H9 (cell line): ENCODE measurements at regions not wholly inside any gene's neighbourhood (a gene's known extent, or its start where the extent isn't known, plus 50 kb on each side); places are given as distances from the start of the nearest gene placed in this dataset.

Experiments
- DNase-seq: peaks from one replicate; pipeline ENCODE4 v3.0.0-alpha.2; 2017
- H2AFZ ChIP-seq: one replicate; pipeline ENCODE4 v1.6.1; 2013; ENCODE audit warnings: mild to moderate bottlenecking, low read length, control low read depth, moderate library complexity
- H2AK5ac ChIP-seq: 2 replicates; pipeline ENCODE4 v1.6.1; 2013; ENCODE audit warnings: low read length, control low read depth, mixed read lengths; ENCODE audit not compliant: insufficient read length
- H2BK120ac ChIP-seq: one replicate; pipeline ENCODE4 v1.6.1; 2013; ENCODE audit warnings: low read depth, mild to moderate bottlenecking, low read length, control low read depth, inconsistent platforms; ENCODE audit not compliant: poor library complexity, severe bottlenecking
- H2BK12ac ChIP-seq: 2 replicates; pipeline ENCODE4 v1.6.1; 2013; ENCODE audit warnings: low read length, control low read depth, mixed read lengths, low read depth; ENCODE audit not compliant: insufficient read length
- H2BK15ac ChIP-seq: 2 replicates; pipeline ENCODE4 v1.6.1; 2013; ENCODE audit warnings: low read depth, low read length, control low read depth
- H2BK20ac ChIP-seq: one replicate; pipeline ENCODE4 v1.6.1; 2013; ENCODE audit warnings: low read depth, mild to moderate bottlenecking, low read length, control low read depth, inconsistent platforms; ENCODE audit not compliant: poor library complexity, severe bottlenecking
- H2BK5ac ChIP-seq: 2 replicates; pipeline ENCODE4 v1.6.1; 2013; ENCODE audit warnings: low read length, control low read depth, mixed read lengths; ENCODE audit not compliant: insufficient read length
- H3K14ac ChIP-seq: 2 replicates; pipeline ENCODE4 v1.6.1; 2013; ENCODE audit warnings: low read length, control low read depth; ENCODE audit not compliant: insufficient read depth
- H3K18ac ChIP-seq: 2 replicates; pipeline ENCODE4 v1.6.1; 2013; ENCODE audit warnings: low read depth, mild to moderate bottlenecking, mixed read lengths, low read length, control low read depth; ENCODE audit not compliant: insufficient read length
- H3K23ac ChIP-seq: 2 replicates; pipeline ENCODE4 v1.6.1; 2013; ENCODE audit warnings: low read length, control low read depth, mixed read lengths, low read depth; ENCODE audit not compliant: insufficient read length
- H3K23me2 ChIP-seq: 2 replicates; pipeline ENCODE4 v1.6.1; 2013; ENCODE audit warnings: low read depth, mild to moderate bottlenecking, mixed read lengths, low read length, control low read depth; ENCODE audit not compliant: insufficient read length, poor library complexity, severe bottlenecking
- H3K27ac ChIP-seq: 2 replicates; pipeline ENCODE4 v1.5.1; 2013; ENCODE audit warnings: low read length, control low read depth, mixed read lengths, low read depth; ENCODE audit not compliant: insufficient read length
- H3K27me3 ChIP-seq: 2 replicates; pipeline ENCODE4 v1.6.1; 2013; ENCODE audit warnings: low read length, control low read depth, inconsistent platforms; ENCODE audit not compliant: insufficient read depth
- H3K4ac ChIP-seq: 2 replicates; pipeline ENCODE4 v1.6.1; 2013; ENCODE audit warnings: low read depth, mild to moderate bottlenecking, control low read depth, inconsistent platforms, low read length, moderate library complexity
- H3K4me1 ChIP-seq: 2 replicates; pipeline ENCODE4 v1.6.1; 2013; ENCODE audit warnings: low read length, control low read depth, inconsistent platforms; ENCODE audit not compliant: insufficient read depth
- H3K4me2 ChIP-seq: 2 replicates; pipeline ENCODE4 v1.6.1; 2013; ENCODE audit warnings: low read length, control low read depth, mixed read lengths; ENCODE audit not compliant: insufficient read length, insufficient read depth
- H3K56ac ChIP-seq: 2 replicates; pipeline ENCODE4 v1.6.1; 2013; ENCODE audit warnings: low read depth, mild to moderate bottlenecking, mixed read lengths, low read length, control low read depth; ENCODE audit not compliant: insufficient read length
- H3K79me1 ChIP-seq: 2 replicates; pipeline ENCODE4 v1.6.1; 2013; ENCODE audit warnings: low read depth, mild to moderate bottlenecking, moderate library complexity, low read length, control low read depth, inconsistent platforms; ENCODE audit not compliant: insufficient read depth, poor library complexity, severe bottlenecking
- H3K79me2 ChIP-seq: 2 replicates; pipeline ENCODE4 v1.6.1; 2013; ENCODE audit warnings: low read length, control low read depth, inconsistent platforms; ENCODE audit not compliant: insufficient read depth
- H3K9ac ChIP-seq: 2 replicates; pipeline ENCODE4 v1.6.1; 2013; ENCODE audit warnings: low read length, control low read depth, mixed read lengths; ENCODE audit not compliant: insufficient read length; ENCODE audit errors: extremely low read depth
- H3K9me3 ChIP-seq: one replicate; pipeline ENCODE4 v1.6.1; 2013; ENCODE audit warnings: low read depth, low read length, inconsistent platforms; ENCODE audit not compliant: control insufficient read depth
- H3T11ph ChIP-seq: one replicate; pipeline ENCODE4 v1.6.1; 2013; ENCODE audit warnings: mild to moderate bottlenecking, low read length, control low read depth, inconsistent platforms
- H4K20me1 ChIP-seq: one replicate; pipeline ENCODE4 v1.6.1; 2013; ENCODE audit not compliant: control insufficient read depth, insufficient read length, insufficient read depth
- H4K5ac ChIP-seq: 2 replicates; pipeline ENCODE4 v1.6.1; 2013; ENCODE audit warnings: low read depth, mild to moderate bottlenecking, mixed read lengths, low read length, control low read depth; ENCODE audit not compliant: insufficient read length
- H4K8ac ChIP-seq: replicated peaks from 2 replicates; pipeline ENCODE4 v1.6.1; 2013; ENCODE audit warnings: low read length, control low read depth, mixed read lengths, low read depth; ENCODE audit not compliant: insufficient read length
- H4K91ac ChIP-seq: 2 replicates; pipeline ENCODE4 v1.6.1; 2013; ENCODE audit warnings: low read depth, mild to moderate bottlenecking, moderate library complexity, mixed read lengths, low read length, control low read depth; ENCODE audit not compliant: insufficient read length
- H3K27ac Mint-ChIP-seq, 3 experiments: 2 replicates in 2 of 3; 3 replicates in 1 of 3; pipeline ENCODE4 v1.8.0; 2020 to 2021; ENCODE audit warnings: mixed read lengths in 3 of 3, mild to moderate bottlenecking in 1 of 3, moderate library complexity in 1 of 3
- H3K27me3 Mint-ChIP-seq: 2 replicates; pipeline ENCODE4 v1.8.0; 2021; ENCODE audit warnings: low read depth, mild to moderate bottlenecking, moderate library complexity, mixed read lengths
- H3K36me3 Mint-ChIP-seq, 3 experiments: 2 replicates in 2 of 3; 3 replicates in 1 of 3; pipeline ENCODE4 v1.8.0; 2020 to 2021; ENCODE audit warnings: low read depth in 3 of 3, mixed read lengths in 3 of 3; ENCODE audit not compliant: insufficient read depth in 1 of 3
- H3K4me1 Mint-ChIP-seq, 2 experiments: 2 replicates each; pipeline ENCODE4 v1.8.0; 2020; ENCODE audit warnings: mixed read lengths in 2 of 2
- H3K4me3 Mint-ChIP-seq, 2 experiments: 2 replicates in 1 of 2; 3 replicates in 1 of 2; pipeline ENCODE4 v1.8.0; 2020 to 2021; ENCODE audit warnings: mild to moderate bottlenecking in 2 of 2, mixed read lengths in 2 of 2, moderate library complexity in 1 of 2
- H3K9me3 Mint-ChIP-seq, 2 experiments: 2 replicates in 1 of 2; 3 replicates in 1 of 2; pipeline ENCODE4 v1.8.0; 2020; ENCODE audit warnings: mild to moderate bottlenecking in 2 of 2, mixed read lengths in 2 of 2, moderate library complexity in 1 of 2
- CTCF ChIP-seq: fragments of 200-600 bp; sonication (generic); conservative IDR thresholded peaks from 3 replicates; pipeline ENCODE4 v1.8.0; 2021; ENCODE audit warnings: antibody characterized with exemption, mild to moderate bottlenecking
- WGBS: extraction: QIAGEN DNeasy Blood & Tissue Kit; methylation state at CpG from one replicate; pipeline ENCODE4 v1.1.7; 2013; ENCODE audit warnings: missing lambda C conversion rate, low lambda C conversion rate, mixed read lengths; ENCODE audit not compliant: insufficient read length; ENCODE audit errors: extremely low coverage; 5-methylcytosine and 5-hydroxymethylcytosine counted together

- TF ChIP-seq CTCF: no peak
- no peak overlapping the region for H3K4me2 ChIP-seq
- no peak overlapping the region for H4K5ac ChIP-seq
- no peak overlapping the region for H3K56ac ChIP-seq
- H2AFZ ChIP-seq: no peak overlapping the region
- no peak overlapping the region for H4K8ac ChIP-seq
- H4K91ac ChIP-seq: no peak overlapping the region
- H3K23me2 ChIP-seq: no peaks in the 10 kb centered on the region
- Mint-ChIP-seq H3K36me3 (peaks cover 0 to 5% (median 0%) of the 10 kb centered on the region in 3 experiments; a peak in 2 of 7 replicates), H3K4me3 (no peak overlapping the region), H3K27ac (no peak overlapping the region), H3K27me3 (no peaks in the 10 kb centered on the region), H3K9me3 (peaks cover 0 to 4% of the 10 kb centered on the region in 2 experiments; a peak in 3 of 5 replicates), H3K4me1 (no peaks in the 10 kb centered on the region)
- H3K27ac ChIP-seq: no peak overlapping the region
- no peak overlapping the region for H3T11ph ChIP-seq
- no peaks in the 10 kb centered on the region for H3K79me2 ChIP-seq
- H3K79me1 ChIP-seq: no peaks in the 10 kb centered on the region
- H3K18ac ChIP-seq: no peak overlapping the region
- H3K4me1 ChIP-seq: no peaks in the 10 kb centered on the region
- WGBS: no CpG with 5 or more reads among the region's 1 CpG
- no peak overlapping the region for H2AK5ac ChIP-seq
- no peaks in the 10 kb centered on the region for H3K27me3 ChIP-seq
- H2BK20ac ChIP-seq: no peak overlapping the region
- H2BK120ac ChIP-seq: no peak overlapping the region
- no peak overlapping the region for H3K4ac ChIP-seq
- H2BK5ac ChIP-seq: no peak overlapping the region
- no peak for DNase-seq
- H3K23ac ChIP-seq: no peak overlapping the region
- no peaks in the 10 kb centered on the region for H4K20me1 ChIP-seq
- H3K9ac ChIP-seq: no peak overlapping the region
- no peak overlapping the region for H2BK12ac ChIP-seq
- no peak overlapping the region for H2BK15ac ChIP-seq
- H3K9me3 ChIP-seq: no peaks in the 10 kb centered on the region
- H3K14ac ChIP-seq: no peak overlapping the region
These were observed 389.9 kb upstream of the SOX9 start for GRCh38 chr17:71730871-71731270.
